Stimulated activated CD4-positive, alpha-beta T cell treated with anti-CD3 and anti-CD28 coated beads, TNF-alpha, amount 100 ng/mL, for 4 hours (primary cell): ENCODE measurements at regions not wholly inside any gene's neighbourhood (a gene's known extent, or its start where the extent isn't known, plus 50 kb on each side); places are given as distances from the start of the nearest gene placed in this dataset.
"Not testable (repeated sequence)": the region's sequence is repeated elsewhere in the genome, so short reads cannot be mapped to it uniquely, and the experiment has no call there.

Experiments used
- DNase-seq, 3 experiments: peaks; one replicate each; pipeline ENCODE4 v3.0.0-alpha.2; 2020; ENCODE audit warnings: low read depth in 3 of 3

- no peak for DNase-seq
Measured at GRCh38 chr3:95462161-95462560, 1352.2 kb upstream of the EPHA6 start.

DNA sequence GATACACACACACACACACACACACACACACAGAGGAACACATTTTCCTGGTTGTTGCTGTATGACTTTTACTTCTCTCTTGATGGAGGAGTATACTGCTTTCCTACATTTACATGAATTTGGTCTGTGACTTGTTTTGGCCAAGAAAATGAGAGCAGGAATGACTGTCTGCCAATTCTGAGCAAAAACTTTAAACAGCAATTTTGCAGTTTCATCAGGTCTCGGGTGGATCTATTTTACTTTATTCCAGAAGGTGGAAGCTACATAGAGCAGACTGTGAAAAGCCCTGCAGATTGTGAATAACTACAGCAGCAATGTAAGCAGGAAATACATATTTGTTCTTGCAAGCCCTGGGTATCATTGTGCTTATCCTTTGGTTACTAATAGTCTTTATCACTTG, 1350.0 kb upstream of the EPHA6 start:
- no peak for DNase-seq

GRCh38 chr3:95468331-95468730, 1346.1 kb upstream of the EPHA6 start:
- DNase-seq = no peak

DNA sequence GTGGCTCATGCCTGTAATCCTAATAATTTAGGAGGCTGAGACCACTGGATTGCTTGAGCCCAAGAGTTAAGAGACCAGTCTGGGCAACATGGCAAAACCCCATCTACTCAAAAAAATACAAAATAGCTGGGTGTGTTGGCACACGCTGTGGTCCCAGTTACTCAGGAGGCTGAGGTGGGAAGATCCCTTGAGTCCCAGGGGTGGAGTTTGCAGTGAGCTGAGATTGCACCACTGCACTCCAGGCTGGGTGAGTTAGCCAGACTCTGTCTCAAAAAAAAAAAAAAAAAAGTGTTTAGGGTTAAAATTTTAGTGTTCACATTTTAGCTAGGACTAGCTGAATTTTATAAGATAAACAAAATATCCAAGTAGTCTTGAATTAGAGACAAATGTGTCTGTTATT, 1340.1 kb upstream of the EPHA6 start:
- no peak for DNase-seq

GRCh38 chr3:95476534-95476933, 1337.9 kb upstream of the EPHA6 start:
- DNase-seq = no peak

GRCh38 chr3:95506174-95506573, 1308.2 kb upstream of the EPHA6 start:
- no peak for DNase-seq

GRCh38 chr3:95508124-95508523, 1306.3 kb upstream of the EPHA6 start:
- no peak for DNase-seq

DNA sequence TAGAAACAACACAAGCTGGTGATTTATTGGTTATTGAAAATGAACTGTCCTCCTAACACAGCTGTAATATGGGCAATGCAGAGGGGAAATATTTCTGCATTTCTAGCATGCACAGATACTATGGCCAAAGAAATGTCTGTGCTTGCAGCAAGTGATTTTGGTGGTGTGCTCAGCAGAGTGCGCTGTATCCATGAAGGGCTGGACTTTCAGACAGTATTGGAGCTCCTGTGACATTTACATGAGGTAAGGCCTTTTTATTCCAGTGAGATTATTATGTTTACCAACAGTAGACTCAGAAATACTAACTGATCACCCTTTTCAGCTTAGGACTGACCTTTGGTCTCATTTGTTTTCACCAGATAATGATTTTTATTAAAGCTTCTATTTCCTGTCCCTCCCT, 1302.6 kb upstream of the EPHA6 start:
- DNase-seq = no peak

- DNase-seq = no peak
Measured at GRCh38 chr3:95514260-95514659, 1300.1 kb upstream of the EPHA6 start.

DNA sequence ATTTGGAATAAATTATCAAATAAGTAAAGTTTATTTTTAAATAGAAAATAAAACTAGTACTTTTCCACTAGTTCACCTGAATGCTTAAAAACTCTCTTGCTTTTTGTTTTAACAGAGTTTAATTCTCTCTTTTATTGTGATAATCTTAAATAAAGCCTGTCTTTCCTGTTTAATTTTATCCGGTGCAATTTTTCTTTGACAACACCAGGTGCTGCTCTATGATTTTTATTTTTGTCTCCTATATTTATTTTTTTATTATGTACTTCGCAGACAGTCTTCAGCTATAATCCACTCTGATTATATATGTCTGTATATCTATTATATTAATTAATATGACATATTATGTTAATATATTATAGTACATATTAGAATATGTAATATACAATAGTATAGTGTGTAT, 1293.0 kb upstream of the EPHA6 start:
- no peak for DNase-seq

- DNase-seq = no peak
Measured at GRCh38 chr3:95522449-95522848, 1291.9 kb upstream of the EPHA6 start.

- no peak for DNase-seq
Measured at GRCh38 chr3:95539950-95540483, 1274.4 kb upstream of the EPHA6 start.

GRCh38 chr3:95565502-95565901, 1248.9 kb upstream of the EPHA6 start:
- DNase-seq = no peak

- no peak for DNase-seq
Measured at GRCh38 chr3:95567346-95567745, 1247.0 kb upstream of the EPHA6 start.

- no peak for DNase-seq
Measured at GRCh38 chr3:95586754-95587153, 1227.6 kb upstream of the EPHA6 start.

GRCh38 chr3:95587641-95588040, 1226.8 kb upstream of the EPHA6 start:
- DNase-seq = not testable (repeated sequence)

GRCh38 chr3:95588473-95588872, 1225.9 kb upstream of the EPHA6 start:
- no peak for DNase-seq

DNA sequence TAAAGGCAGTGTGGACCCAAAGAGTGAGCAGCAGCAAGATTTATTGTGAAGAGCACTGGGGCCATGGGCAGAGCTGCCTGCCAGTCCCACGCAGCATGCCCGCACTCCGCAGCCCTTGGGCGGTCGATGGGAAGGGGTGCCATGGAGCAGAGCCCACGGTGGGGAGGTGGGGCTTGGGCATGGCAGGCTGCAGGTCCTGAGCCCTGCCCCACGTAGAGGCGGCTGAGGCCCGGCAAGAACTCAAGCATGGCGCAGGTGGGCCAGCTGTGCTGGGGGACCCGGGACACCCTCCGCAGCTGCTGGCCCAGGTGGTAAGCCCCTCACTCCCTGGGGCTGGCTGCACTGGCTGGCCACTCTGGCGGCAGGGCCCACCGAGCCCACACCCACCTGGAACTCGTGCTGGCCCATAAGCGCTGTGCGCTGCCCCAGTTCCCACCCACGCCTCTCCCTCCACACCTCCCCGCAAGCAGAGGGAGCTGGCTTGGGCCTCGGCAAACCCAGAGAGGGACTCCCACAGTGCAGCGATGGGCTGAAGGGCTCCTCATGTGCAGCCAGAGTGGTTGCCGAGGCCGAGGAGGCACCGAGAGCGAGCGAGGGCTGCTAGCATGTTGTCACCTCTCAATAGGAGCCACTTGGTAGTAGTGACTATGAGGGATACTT, 1218.8 kb upstream of the EPHA6 start:
- DNase-seq = no peak

- DNase-seq = no peak
Measured at GRCh38 chr3:95607926-95608325, 1206.5 kb upstream of the EPHA6 start.

DNA sequence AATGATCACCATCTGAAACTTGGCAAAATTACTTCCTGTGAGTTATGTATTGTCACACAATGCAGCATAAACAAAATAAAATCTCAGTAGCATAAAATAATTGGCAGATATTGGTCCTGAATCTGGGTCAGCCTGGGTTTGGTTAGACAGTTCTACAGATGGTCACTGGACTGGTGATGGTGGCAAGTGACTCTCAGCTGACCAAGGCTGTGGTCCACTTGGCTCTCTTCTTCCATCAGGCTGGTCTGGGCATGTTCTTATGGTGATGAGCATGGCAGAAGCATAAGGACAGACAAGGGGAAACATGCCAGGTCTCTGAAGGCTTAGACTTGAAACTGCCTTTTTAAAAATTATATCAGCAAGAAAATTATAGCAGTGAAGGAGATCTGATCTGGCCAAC, 1205.0 kb upstream of the EPHA6 start:
- DNase-seq = no peak

DNA sequence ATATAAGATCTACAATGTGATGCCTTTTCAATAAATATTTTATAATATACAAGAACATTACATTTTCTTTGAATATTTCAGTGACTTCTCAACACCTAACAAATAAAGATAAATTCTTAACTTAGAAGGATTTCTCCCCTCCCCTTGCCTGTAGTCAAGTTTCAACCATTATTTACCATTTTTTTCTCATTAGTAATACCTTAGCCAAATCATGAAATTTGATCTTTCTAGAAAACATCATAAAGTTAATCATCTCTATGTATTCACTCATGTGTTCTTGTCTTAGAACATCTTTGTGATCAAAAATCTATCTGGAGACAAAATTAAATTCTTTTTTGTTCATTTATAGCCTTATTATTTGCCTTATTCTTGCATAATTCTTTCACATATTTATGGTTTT, 1201.8 kb upstream of the EPHA6 start:
- DNase-seq = no peak

- no peak for DNase-seq
Measured at GRCh38 chr3:95613993-95614392, 1200.4 kb upstream of the EPHA6 start.

- DNase-seq = no peak
Measured at GRCh38 chr3:95615592-95616310, 1198.6 kb upstream of the EPHA6 start.
